GM18858 (cell line): ENCODE measurements at regions not wholly inside any gene's neighbourhood (a gene's known extent, or its start where the extent isn't known, plus 50 kb on each side); places are given as distances from the start of the nearest gene placed in this dataset.
A peak's percentile ranks its signal among the peaks of the same experiment; 100 is the strongest.
"Not testable (repeated sequence)": the region's sequence is repeated elsewhere in the genome, so short reads cannot be mapped to it uniquely, and the experiment has no call there.

Experiments used
- ATAC-seq: cut with Tn5 transposase; IDR thresholded peaks from one replicate; pipeline ENCODE4 v1.9.1; 2021; ENCODE audit not compliant: unreplicated experiment

- no peak for ATAC-seq
Measured at GRCh38 chr2:142718576-142719155, 158.8 kb upstream of the KYNU start.

GRCh38 chr2:142716463-142717242, 160.8 kb upstream of the KYNU start:
- no peak for ATAC-seq

GRCh38 chr2:142714600-142714999, 162.9 kb upstream of the KYNU start:
- ATAC-seq, result peak; percentile 91

- ATAC-seq, result no peak
Measured at GRCh38 chr2:142710336-142710735, 167.1 kb upstream of the KYNU start.

GRCh38 chr2:142707318-142707717, 170.1 kb upstream of the KYNU start:
- no peak for ATAC-seq

GRCh38 chr2:142702397-142702796, 175.1 kb upstream of the KYNU start:
- ATAC-seq, result not testable (repeated sequence)

GRCh38 chr2:142695350-142696257, 181.9 kb upstream of the KYNU start:
- not testable (repeated sequence) for ATAC-seq

GRCh38 chr2:142694282-142694681, 183.2 kb upstream of the KYNU start:
- no peak for ATAC-seq

- ATAC-seq, result no peak
Measured at GRCh38 chr2:142693171-142693950, 184.1 kb upstream of the KYNU start.

- no peak for ATAC-seq
Measured at GRCh38 chr2:142688856-142689605, 188.4 kb upstream of the KYNU start.

- ATAC-seq, result no peak
Measured at GRCh38 chr2:142687509-142687908, 190.0 kb upstream of the KYNU start.

GRCh38 chr2:142687075-142687474, 190.4 kb upstream of the KYNU start:
- ATAC-seq, result no peak

GRCh38 chr2:142684667-142685066, 192.8 kb upstream of the KYNU start:
- ATAC-seq, result no peak

- no peak for ATAC-seq
Measured at GRCh38 chr2:142682528-142682927, 194.9 kb upstream of the KYNU start.

GRCh38 chr2:142681952-142682351, 195.5 kb upstream of the KYNU start:
- no peak for ATAC-seq

GRCh38 chr2:142678164-142678563, 199.3 kb upstream of the KYNU start:
- ATAC-seq, result no peak

GRCh38 chr2:142675398-142675797, 202.1 kb upstream of the KYNU start:
- ATAC-seq, result no peak

GRCh38 chr2:142673836-142674235, 203.6 kb upstream of the KYNU start:
- no peak for ATAC-seq

GRCh38 chr2:142672698-142673097, 204.8 kb upstream of the KYNU start:
- no peak for ATAC-seq

GRCh38 chr2:142670362-142670761, 207.1 kb upstream of the KYNU start:
- no peak for ATAC-seq
